ENCODE measurements at regions not wholly inside any gene's neighbourhood (a gene's known extent, or its start where the extent isn't known, plus 50 kb on each side); places are given as distances from the start of the nearest gene placed in this dataset.
"Not testable (repeated sequence)": the region's sequence is repeated elsewhere in the genome, so short reads cannot be mapped to it uniquely, and the experiment has no call there.

DNA sequence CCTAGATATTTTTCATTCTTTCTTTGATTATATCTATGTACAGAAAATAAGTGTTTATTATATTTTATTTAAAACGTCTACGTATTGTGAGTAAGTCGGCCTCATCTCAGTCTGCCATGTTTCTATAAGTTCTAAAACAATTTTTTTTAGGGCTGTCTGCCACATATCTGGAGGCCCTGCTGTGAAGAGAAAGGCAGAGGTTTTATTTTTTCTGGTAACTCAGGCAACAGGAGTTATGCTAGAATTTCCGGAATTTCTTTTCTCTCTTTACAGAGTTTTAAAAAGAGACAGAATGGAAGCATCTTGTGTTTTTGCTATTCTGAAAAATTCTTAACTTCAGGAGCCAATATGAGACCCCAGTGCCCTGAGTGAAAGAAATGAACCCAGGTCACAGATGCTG is 1124.0 kb upstream of the TENM3 start:
- no peak for DNase-seq

DNA sequence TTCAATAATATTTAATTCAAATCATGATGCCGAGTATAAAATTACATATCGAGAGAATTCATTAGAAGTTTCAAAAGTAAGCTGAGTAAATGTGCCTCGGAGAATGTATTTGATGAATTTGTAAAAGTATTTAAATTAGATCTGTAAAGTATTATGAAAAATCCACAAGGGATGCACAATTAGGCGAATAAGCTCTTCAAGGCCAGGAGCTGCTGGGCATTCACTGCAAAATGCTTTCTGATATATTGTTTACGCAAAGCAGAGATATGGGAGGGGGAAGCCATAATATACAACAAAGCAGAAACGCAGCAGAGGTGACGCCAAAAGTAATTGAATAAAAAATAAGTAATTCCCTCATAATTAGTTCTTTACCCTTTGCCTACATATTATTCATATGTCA is 1121.5 kb upstream of the TENM3 start:
- DNase-seq = no peak

DNA sequence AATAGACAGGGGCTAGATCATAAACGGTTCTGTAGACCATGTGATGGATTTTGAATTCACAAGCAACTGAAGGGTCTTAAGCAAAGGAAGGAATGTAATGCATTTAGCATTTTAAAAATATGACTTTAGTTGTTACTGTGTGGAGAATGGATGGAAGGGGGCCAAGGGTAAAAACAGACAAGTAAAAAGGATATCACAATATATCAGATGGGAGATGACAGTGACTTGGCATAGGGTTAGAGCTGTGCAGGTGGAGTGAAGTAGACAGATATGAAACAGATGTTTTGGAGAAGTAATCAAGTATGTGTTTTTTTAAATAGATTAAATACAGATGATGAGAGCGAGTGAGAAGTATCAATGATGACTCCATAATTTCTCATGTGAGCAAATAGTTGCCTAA is 1116.0 kb upstream of the TENM3 start:
- DNase-seq = no peak

DNA sequence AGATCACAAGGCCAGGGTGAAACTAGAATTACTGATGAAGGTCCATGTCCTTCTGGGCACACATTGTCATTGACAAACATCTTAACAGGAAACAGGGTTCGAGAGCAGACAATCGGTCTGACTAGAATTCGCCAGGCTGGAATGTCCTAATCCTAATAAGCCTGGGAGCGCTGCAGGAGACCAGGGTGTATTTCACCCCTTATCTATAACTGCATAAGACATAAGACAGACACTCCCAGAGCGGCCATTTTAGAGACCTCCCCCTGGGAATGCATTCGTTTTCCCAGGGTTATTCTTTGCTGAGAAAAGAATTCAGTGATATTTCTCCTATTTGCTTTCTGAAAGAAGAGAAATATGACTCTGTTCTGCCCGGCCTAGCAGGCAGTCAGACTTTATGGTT is 1112.9 kb upstream of the TENM3 start:
- DNase-seq = not testable (repeated sequence)

DNA sequence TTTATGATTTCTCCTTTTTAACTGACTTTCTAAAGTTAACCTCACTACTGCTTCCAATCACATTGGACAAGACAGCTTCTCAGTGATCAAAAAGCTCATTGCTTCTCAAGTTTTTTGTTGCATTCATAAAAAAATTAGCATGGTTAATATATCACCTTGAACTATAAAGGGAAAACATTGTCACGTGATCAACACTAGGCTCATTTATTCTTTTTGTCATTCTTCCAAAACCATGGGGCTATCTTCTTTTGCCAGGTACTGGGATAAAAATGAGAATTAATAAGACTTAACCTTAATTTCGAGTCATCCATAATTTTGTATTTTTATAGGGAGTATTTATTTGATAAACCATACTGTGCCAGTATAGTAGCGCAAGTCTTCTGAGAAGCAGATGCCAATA is 1105.9 kb upstream of the TENM3 start:
- no peak for DNase-seq

DNA sequence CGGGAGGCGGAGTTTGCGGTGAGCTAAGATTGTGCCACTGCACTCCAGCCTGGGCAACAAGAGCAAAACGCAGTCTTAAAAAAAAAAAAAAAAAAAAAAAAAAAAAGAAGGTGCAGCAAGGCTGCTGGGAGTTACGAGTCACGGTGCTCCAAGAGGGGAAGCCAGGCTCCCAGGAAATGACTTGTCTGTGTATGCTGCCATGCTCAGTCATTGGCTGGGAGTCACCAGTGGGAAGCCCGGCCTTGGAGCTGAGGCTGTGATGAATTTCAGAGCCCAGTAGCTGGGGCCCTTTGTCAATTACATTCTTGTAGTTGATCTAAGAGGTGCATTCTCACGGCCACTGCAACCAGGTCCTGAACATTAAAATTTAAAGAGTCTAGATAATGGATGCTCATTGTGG is 1105.1 kb upstream of the TENM3 start:
- no peak for DNase-seq

DNA sequence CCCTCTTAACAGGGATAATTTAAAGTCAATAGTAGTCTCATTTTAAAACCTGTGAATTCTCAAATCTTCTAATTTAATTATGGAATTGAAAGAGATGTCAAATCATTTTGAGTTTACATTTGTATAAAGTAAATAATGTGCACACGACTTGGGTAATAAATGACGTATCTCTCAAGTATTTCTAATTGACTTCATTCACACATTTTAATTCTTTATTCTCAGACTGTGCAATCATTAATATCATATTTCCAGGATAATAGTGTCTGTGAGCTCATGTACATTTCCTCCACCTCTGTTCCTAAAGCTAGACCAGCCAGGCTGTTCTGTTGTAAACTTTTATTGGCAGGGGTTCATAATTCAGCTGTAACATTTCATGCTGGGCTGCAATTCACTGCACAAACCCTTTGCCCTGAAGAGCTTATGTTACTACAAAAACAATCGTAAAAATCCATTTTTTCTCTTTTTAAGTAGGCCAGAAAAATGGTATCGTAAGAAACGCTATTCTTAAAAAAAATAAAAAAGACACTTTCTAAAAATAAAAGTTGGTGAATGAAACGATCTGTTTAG is 1103.1 kb upstream of the TENM3 start:
- peak; percentile 10 to 59 for DNase-seq

DNA sequence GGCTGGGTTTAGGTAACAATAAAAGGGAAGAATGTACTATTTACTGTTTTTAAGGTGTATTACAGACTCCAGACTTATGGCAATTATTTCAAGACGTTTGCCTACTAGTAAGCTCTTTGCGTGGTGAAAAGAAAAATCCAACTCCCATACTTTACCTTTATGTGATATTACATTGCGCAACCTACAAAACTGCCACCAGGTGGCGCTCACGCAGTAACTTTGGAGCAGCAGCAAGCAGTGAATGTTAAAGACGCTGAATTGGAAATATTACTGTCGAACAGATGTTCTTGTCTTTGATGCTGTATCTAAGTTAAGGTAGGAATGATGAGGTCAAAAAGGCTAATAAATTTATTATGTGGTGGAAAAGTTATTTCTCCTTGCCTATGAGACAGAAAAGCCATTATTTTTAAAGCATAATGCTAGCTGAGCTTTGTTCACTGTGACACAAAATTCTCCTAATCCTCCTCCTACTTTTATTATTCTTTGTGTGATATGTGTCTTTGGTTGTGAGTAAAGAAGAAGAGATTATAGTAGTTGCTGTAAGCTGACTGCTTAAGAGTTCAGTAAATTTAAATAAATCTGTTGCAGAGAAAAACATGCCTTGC is 1099.8 kb upstream of the TENM3 start:
- DNase-seq = peak; percentile 72 to 78

DNA sequence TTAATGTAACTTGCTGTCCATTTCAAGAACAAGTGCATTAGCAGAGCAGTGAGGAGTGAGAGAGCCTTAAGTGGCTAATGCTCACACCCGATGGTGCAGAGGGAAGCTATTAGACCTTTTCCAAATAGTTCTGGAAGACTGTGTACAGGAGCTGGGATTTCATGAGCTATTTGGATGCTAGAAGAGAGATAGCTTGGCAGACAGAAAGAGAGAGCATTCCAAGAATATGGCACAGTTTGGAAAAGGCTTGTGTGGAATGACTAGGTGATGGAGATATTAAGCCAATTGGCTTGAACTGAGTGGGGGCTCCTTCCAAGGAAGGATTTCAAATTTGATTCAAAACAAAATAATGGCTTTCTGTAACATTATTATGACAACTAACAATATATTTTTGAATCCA is 1097.2 kb upstream of the TENM3 start:
- DNase-seq = no peak

DNA sequence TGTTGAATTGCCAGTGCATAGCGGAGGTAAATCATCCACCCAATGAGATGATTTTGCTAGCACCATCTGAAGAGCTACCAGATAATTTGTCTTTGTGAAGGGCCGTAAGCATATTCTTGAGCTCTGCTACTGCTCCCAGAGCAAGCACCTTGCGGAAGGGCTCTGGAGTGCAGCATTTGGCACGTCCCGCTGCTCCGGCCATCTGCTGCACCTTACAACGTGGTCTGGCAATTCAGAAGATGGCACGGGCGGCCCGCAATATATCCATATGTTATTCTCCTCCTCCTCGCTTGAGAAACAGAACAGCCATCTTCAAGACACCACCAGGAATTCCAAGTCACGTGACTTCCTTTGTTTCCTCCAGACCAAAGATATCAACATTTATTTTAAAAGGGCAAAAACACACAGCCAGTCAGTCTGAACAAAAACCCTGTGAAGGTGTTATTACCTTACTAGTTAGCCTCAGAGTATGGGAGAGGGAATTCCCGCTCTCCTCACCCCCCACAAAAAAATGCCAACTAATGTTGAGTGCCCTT is 1095.7 kb upstream of the TENM3 start:
- DNase-seq = no peak

DNA sequence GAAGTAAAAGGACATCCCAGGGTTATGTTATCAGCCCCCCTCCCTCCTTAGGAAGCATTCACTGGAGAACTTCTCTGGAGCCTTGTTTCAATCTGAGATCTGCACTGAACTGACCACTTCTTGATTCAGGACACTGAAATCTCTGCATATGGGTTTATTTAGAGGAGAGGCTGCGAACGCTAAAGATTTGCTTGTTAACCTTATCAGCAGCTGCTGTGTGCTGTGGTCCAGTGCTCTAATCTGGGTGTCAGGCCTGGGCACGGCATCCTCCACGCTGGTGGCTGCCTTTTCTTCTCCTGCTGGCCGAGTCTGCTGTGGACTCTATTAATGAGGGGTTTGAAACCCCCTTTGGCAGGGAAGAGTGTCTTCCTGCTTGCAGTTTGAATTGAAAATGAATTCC is 1094.7 kb upstream of the TENM3 start:
- no peak for DNase-seq

DNA sequence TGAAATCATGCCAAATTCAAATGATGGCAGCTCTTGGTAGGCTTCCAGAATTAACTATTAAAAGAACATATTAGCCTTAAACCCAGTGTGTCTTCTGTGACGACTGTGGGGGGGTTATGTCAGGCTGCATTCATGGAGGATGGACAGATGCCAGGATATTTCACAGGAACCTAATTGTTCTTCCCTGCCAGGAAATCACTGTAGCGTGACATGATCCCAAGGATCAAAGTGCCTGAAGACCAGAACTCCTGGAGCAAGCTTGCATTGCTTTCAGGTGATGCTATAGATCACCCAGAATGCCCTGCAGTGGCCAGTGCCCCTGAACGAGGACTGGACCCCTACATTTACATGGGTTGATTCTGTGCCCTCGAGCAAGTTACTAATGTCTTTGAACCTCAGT is 1093.0 kb upstream of the TENM3 start:
- DNase-seq = peak; percentile 24 to 52

DNA sequence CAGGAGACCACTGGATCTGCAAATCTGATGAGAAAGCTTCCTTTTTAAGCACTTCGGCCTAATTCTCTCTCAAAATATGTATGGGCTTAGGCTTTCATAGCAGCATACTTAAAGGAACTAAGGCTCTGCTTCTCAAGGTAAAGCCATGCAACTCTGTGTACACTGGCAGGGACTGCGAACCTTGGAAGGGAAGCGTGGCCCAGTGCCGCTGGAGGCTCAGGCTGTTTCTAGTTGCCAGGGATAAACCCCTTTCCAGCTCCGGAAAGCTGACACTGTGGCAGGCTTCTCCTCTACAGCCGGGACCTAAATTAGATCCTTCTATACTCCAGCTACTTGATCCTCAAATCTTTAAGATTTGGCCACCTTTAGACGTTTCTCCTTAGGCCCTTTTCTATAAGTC is 1091.3 kb upstream of the TENM3 start:
- no peak for DNase-seq

DNA sequence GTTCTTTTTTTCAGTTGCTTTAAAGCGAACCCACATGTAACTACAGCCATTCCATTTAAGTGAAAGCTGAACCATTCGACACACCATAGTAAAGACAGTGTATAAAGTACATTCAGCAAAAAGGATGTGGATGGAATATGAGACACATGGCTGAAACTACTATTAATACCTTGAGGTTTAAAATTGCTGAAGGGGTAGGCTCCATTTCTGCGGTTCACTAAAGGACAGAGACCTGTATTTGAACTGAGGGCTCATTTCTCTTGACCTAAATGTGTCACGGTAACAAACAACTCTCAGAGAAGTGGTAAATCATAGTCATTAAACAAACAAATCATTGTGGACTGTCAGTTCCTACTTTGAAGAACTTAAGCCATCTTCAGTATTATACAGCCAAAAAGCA is 1085.6 kb upstream of the TENM3 start:
- no peak for DNase-seq

DNA sequence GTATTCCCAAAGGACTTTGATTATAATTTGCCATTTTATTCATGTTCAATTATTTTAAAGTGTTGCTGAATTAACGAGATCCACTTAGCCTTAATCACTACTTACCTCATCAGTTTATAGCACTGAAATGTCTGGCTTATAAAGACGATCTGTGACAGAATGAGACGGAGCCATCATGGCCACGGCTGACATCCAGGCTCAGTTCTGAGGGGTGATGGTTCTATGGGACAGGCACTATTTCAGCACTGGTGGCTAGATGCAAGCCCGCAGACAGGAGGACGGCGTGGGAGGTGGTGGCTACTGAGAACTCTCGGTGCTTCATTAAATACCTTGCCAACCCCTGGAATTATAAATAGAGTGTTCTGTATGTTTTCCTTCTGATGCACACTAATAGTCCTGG is 1084.2 kb upstream of the TENM3 start:
- no peak for DNase-seq

DNA sequence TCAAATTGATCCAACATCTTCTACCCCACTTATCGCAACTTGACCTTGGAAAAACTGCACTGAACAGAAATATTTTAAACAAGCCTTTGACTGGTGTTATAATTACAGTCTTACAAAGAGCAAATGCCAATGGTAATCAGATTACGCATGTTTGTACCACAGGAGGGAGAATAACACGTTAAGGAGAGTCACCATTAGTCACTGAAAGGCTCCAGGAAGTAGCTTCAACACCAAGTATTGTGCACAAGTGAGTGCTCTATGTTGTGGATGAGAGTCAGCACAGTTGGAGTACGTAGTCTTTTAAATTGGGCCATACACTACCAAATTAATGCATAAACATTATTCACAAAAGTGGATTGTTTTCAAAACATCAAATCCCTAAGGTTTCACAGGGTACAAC is 1081.5 kb upstream of the TENM3 start:
- peak in 1 of 2 experiments; percentile 11 for DNase-seq

DNA sequence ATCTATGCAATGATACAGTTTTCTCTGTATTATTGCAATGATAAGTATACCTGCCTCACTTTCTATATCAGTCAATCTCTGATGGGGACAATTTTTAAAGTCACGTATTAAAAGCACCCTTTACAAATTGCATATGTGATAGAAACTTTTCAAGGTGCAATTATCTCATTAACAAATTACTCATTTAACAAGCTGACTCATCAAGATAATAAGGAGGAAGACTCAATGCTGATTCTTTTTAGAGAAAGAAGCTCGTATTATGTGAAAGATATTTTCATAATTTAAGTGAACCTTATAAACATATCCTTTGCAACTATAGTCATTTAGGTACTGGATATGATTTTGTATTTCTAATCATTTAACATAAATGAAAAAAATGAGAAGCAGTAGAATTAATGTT is 1080.9 kb upstream of the TENM3 start:
- DNase-seq = no peak

DNA sequence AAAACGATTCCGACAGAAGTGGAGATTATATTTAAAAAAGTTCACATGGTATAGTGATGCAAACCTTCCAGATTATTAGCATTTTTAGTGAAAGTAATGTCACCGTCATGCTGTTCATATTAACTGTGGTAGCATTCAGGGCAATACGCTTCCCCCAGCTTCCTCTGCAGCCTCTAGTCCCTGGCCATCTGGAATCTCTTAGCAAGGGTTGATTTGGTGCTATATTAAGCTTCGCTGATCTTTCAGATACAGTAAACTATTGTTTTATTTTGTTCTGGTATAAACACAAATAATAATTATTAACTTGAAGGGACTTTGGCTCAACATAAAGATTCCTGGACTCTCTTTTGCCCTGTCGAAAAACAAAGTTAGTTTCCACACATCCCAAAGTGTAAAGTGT is 1080.5 kb upstream of the TENM3 start:
- no peak for DNase-seq

DNA sequence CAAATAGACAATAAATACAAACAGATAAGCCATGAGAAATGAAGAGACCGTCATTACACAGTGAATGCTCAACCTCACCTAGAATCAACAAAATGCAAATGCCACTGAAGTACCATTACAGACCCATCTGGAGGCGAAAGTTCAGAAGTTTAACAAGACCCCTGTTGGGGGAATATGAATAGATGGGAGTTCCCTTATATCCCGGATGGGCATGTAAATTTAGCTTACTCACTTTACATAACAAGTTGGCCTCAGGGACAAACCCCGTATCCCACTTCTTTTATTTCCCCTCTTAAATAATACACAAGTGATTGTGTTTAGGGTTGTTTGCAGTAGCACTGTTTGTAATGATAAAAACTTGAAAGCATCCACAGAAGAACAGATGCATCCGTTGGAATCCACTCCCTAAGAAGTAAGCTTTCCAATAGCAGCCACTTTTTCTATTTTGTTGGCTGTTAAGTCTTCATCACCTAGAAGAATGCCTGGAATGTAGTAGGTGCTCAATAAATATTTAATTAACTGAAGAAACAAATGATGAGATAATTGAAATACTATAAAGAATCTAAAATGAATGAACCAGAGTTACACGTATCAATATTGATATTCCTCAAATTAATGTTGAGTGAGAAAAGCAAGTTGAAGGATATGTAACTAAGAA is 1076.3 kb upstream of the TENM3 start:
- no peak for DNase-seq

DNA sequence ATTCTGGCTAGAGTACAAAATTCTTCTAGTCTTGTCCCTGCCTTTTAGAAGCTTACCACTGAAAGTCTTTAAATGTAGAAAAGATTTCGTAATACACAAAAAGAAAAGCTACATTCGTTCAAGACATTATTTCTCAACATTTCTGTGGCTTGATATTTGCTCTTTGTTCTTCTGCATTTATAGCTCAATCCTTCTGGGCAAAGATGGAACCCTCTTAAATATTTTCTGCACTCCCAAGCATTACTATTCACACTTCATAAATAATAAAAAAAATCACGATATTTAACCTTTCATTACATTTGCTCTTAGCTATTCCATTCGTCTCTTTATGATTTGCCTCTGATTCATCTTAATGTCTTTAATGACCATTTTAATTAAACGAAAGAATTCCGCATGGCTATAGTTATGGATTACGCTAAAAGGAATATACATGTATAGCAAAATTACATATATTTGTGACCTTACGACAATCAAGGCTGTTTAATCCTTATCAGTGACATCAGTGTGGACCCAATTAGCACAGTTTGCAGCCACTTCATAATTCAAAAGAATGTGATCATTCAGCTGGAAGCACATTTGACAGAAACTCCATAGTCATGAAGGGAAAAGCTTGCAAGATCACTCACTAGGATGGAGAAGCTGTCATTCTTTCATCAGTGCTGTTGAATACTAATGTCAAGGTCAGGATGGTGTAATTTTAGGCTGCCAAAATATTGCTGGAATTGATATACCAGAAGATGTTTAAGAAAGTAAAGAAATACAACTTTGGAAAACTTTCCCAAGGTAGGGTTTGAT is 1075.0 kb upstream of the TENM3 start:
- DNase-seq = no peak

DNA sequence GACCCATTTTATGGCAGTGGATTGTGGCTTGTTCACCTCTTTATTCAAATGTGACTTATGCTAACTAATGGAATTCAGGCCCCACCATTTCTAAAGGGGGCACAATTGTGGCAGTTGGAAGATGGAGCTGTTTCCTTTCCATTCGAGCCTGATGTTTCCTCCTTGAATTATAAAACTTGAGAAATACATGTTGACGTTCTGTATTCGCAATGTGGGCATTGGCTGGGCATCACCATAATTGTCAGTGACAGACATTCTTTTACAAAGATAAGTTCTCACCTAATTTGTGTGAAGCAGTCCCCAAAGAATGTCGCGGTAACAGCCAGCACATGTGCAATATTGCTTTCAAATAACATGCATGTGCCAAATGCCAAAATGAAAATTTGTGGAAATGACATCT is 1070.2 kb upstream of the TENM3 start:
- no peak for DNase-seq

DNA sequence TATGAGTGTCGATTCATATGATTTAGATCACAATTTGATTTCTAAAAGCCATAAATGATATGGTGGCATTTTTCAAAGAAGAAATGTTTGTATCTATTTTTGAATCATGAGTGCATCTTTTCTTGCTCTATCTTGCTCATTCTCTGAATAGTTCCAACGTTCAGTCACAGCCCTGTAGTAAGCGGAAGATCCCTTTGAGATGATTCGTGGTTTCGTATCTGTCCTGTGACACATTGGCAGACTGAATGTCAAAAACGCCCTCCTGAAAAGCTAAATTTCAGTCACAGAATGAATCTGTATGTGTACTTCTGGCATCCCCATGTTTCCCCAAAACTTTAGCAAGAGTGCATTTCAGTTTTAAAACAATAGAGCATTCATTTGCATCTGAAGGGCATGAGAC is 1066.9 kb upstream of the TENM3 start:
- no peak for DNase-seq

DNA sequence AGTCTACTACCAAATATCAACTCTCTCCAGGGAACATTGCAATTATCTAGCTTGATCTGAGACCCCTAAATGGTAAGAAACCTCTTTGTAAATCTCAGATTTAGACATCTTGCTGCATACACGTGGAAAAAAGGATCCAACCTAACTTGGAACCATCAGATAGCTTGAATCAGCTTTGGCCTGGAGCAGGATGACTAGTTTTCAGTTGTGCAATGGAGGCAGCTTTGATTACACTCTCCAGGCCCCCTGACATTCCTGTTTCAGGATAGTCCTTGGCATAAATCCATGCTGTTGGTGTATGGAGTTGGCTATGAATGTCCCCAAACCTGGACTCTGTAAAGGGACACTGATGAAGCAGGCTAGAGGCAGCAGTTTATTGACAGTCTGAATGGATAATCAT is 1061.9 kb upstream of the TENM3 start:
- no peak for DNase-seq

DNA sequence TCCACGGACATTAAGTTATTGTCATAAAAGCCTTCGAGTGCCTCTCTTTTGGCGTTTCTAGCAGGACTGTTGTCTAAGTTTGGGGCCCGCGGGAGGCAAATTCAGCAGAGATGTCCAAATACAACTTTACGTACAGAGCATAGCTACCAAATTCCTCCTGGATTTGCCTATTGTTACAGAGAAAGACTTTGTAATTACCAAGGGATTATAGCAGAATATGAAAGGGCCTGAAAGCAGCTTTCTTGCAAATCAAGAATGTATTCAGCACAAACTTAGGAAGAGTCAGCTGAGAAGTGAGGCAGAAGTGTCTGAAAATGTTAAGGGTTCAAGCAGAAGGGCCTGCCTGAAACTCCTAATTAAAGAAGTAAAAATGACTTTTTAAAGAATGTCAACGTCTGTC is 1053.5 kb upstream of the TENM3 start:
- DNase-seq = no peak

Measured in NCI-H2081 (cell line).